ENCODE measurements at regions not wholly inside any gene's neighbourhood (a gene's known extent, or its start where the extent isn't known, plus 50 kb on each side); places are given as distances from the start of the nearest gene placed in this dataset.

GRCh38 chr2:42864641-42865280 lies 72.4 kb upstream of the HAAO start:
- H3K36me3 ChIP-seq (replicated peaks; ENCODE audit: low read depth, low read length) = no peaks in the 10 kb centered on the region
- no peaks in the 10 kb centered on the region for H3K9me3 ChIP-seq (ENCODE audit: insufficient read depth, low read length)
- H4K20me1 ChIP-seq (ENCODE audit: insufficient read depth, low read length) = no peaks in the 10 kb centered on the region
- H2AFZ ChIP-seq (ENCODE audit: low read depth, low read length) = no peak overlapping the region
- TF ChIP-seq EZH2phosphoT487 (IDR thresholded peaks at IDR 0.05; ENCODE audit: low read depth) = no peak
- TF ChIP-seq, protein P1, sequence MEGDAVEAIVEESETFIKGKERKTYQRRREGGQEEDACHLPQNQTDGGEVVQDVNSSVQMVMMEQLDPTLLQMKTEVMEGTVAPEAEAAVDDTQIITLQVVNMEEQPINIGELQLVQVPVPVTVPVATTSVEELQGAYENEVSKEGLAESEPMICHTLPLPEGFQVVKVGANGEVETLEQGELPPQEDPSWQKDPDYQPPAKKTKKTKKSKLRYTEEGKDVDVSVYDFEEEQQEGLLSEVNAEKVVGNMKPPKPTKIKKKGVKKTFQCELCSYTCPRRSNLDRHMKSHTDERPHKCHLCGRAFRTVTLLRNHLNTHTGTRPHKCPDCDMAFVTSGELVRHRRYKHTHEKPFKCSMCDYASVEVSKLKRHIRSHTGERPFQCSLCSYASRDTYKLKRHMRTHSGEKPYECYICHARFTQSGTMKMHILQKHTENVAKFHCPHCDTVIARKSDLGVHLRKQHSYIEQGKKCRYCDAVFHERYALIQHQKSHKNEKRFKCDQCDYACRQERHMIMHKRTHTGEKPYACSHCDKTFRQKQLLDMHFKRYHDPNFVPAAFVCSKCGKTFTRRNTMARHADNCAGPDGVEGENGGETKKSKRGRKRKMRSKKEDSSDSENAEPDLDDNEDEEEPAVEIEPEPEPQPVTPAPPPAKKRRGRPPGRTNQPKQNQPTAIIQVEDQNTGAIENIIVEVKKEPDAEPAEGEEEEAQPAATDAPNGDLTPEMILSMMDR (IDR thresholded peaks at IDR 0.05; ENCODE audit: low read depth, low read length) = no peak
- no peak overlapping the region for H3K4me2 ChIP-seq (ENCODE audit: low read length)
- no peak overlapping the region for H3K27ac ChIP-seq (ENCODE audit: low read length)
- no peak overlapping the region for H3K4me3 ChIP-seq (ENCODE audit: low read length)
- no peaks in the 10 kb centered on the region for H3K27me3 ChIP-seq (ENCODE audit: low read depth, low read length)
- no peak overlapping the region for H3K9ac ChIP-seq (ENCODE audit: low read length)
- no peaks in the 10 kb centered on the region for H3K79me2 ChIP-seq (ENCODE audit: low read length)
- H3K4me1 ChIP-seq (ENCODE audit: low read length) = no peaks in the 10 kb centered on the region

GRCh38 chr2:42864222-42864621 lies 71.8 kb upstream of the HAAO start:
- Histone ChIP-seq H3K27me3 (ENCODE audit: low read depth, low read length) (no peaks in the 10 kb centered on the region), H3K4me3 (ENCODE audit: low read length) (no peak overlapping the region), H3K9me3 (ENCODE audit: insufficient read depth, low read length) (no peaks in the 10 kb centered on the region), H3K4me2 (ENCODE audit: low read length) (no peak overlapping the region), H3K9ac (ENCODE audit: low read length) (no peak overlapping the region), H3K27ac (ENCODE audit: low read length) (no peak overlapping the region), H3K4me1 (ENCODE audit: low read length) (no peaks in the 10 kb centered on the region), H4K20me1 (ENCODE audit: insufficient read depth, low read length) (no peaks in the 10 kb centered on the region), H2AFZ (ENCODE audit: low read depth, low read length) (no peak overlapping the region), H3K79me2 (ENCODE audit: low read length) (no peaks in the 10 kb centered on the region), H3K36me3 (replicated peaks; ENCODE audit: low read depth, low read length) (no peaks in the 10 kb centered on the region)
- no peak for TF ChIP-seq EZH2phosphoT487 (IDR thresholded peaks at IDR 0.05; ENCODE audit: low read depth)
- TF ChIP-seq, protein P1 (IDR thresholded peaks at IDR 0.05; ENCODE audit: low read depth, low read length) = no peak

GRCh38 chr2:42863751-42864150 lies 71.4 kb upstream of the HAAO start:
- Histone ChIP-seq H3K79me2 (ENCODE audit: low read length) (no peaks in the 10 kb centered on the region), H3K9ac (ENCODE audit: low read length) (no peak overlapping the region), H4K20me1 (ENCODE audit: insufficient read depth, low read length) (no peaks in the 10 kb centered on the region), H3K36me3 (replicated peaks; ENCODE audit: low read depth, low read length) (no peaks in the 10 kb centered on the region), H3K27ac (ENCODE audit: low read length) (no peak overlapping the region), H3K27me3 (ENCODE audit: low read depth, low read length) (no peaks in the 10 kb centered on the region), H2AFZ (ENCODE audit: low read depth, low read length) (no peak overlapping the region), H3K4me2 (ENCODE audit: low read length) (no peak overlapping the region), H3K4me3 (ENCODE audit: low read length) (no peak overlapping the region), H3K4me1 (ENCODE audit: low read length) (peaks cover 1% of the 10 kb centered on the region; the same call in 1 of the 2 replicates), H3K9me3 (ENCODE audit: insufficient read depth, low read length) (no peaks in the 10 kb centered on the region)
- TF ChIP-seq EZH2phosphoT487 (IDR thresholded peaks at IDR 0.05; ENCODE audit: low read depth) = no peak
- TF ChIP-seq, protein P1 (IDR thresholded peaks at IDR 0.05; ENCODE audit: low read depth, low read length) = no peak

DNA sequence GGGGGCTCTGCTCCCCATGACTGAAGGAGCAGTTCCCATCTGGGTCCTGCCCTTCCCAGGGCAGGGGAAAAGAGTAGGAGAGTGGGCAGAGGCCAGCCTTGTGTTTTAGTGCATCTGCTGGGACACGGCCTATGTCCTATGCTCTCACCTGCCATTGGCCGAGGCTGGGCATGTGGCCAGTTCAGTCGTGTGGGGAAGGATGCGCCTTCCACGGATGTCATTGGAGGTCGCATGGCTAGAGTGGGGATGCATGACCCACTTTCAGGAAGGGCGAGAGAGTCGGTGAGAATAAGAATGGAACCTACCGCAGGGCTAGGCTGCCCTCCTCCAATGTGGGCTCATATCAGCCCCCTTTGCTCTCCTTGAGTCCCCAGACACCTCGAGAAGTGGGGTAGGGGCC lies 70.9 kb upstream of the HAAO start:
- Histone ChIP-seq H3K9ac (ENCODE audit: low read length) (no peak overlapping the region), H3K4me1 (ENCODE audit: low read length) (peaks cover 3% of the 10 kb centered on the region; the same call in 1 of the 2 replicates), H3K4me3 (ENCODE audit: low read length) (no peak overlapping the region), H3K4me2 (ENCODE audit: low read length) (no peak overlapping the region), H3K27ac (ENCODE audit: low read length) (no peak overlapping the region), H4K20me1 (ENCODE audit: insufficient read depth, low read length) (no peaks in the 10 kb centered on the region), H3K27me3 (ENCODE audit: low read depth, low read length) (no peaks in the 10 kb centered on the region), H2AFZ (ENCODE audit: low read depth, low read length) (no peak overlapping the region), H3K36me3 (replicated peaks; ENCODE audit: low read depth, low read length) (no peaks in the 10 kb centered on the region), H3K79me2 (ENCODE audit: low read length) (no peaks in the 10 kb centered on the region), H3K9me3 (ENCODE audit: insufficient read depth, low read length) (no peaks in the 10 kb centered on the region)
- TF ChIP-seq, protein P1 (IDR thresholded peaks at IDR 0.05; ENCODE audit: low read depth, low read length) = no peak
- no peak for TF ChIP-seq EZH2phosphoT487 (IDR thresholded peaks at IDR 0.05; ENCODE audit: low read depth)
